Testis (tissue), 2 donors: ENCODE measurements at regions not wholly inside any gene's neighbourhood (a gene's known extent, or its start where the extent isn't known, plus 50 kb on each side); places are given as distances from the start of the nearest gene placed in this dataset.

Experiments
- DNase-seq: peaks from one replicate; pipeline ENCODE4 v3.0.0-alpha.2; 2019
- H3K27ac ChIP-seq, 2 donors: fragments of 200-600 bp; sonication (generic); one replicate each; pipeline ENCODE4 v1.5.1; 2019
- H3K27me3 ChIP-seq: fragments of 200-600 bp; sonication (generic); one replicate; pipeline ENCODE4 v1.5.1; 2019
- H3K36me3 ChIP-seq: fragments of 200-600 bp; sonication (generic); one replicate; pipeline ENCODE4 v1.5.1; 2017; ENCODE audit warnings: low read depth; ENCODE audit errors: missing control alignments
- H3K4me1 ChIP-seq: fragments of 200-600 bp; sonication (generic); one replicate; pipeline ENCODE4 v1.5.1; 2019
- H3K4me3 ChIP-seq, 2 donors: fragments of 200-600 bp; sonication (generic); one replicate each; pipeline ENCODE4 v1.5.1; 2017 to 2019
- H3K9me3 ChIP-seq: fragments of 200-600 bp; sonication (generic); one replicate; pipeline ENCODE4 v1.5.1; 2017
- CTCF ChIP-seq, 3 experiments: fragments of 450-650 bp in 2 of 3; fragments of 200-600 bp in 1 of 3; sonication (generic) in 1 of 3; IDR thresholded peaks; one replicate each; pipeline ENCODE4 v1.5.1; 2016 to 2019; ENCODE audit warnings: antibody characterized with exemption in 3 of 3, mild to moderate bottlenecking in 2 of 3, moderate library complexity in 1 of 3
- POLR2A ChIP-seq: fragments of 450-650 bp; IDR thresholded peaks from one replicate; pipeline ENCODE4 v1.6.1; 2017; ENCODE audit warnings: antibody characterized with exemption, mild to moderate bottlenecking, moderate library complexity
- WGBS, 2 donors: methylation state at CpG; one replicate each; pipeline ENCODE4 v1.1.5; 2018; 5-methylcytosine and 5-hydroxymethylcytosine counted together
- intact Hi-C: fragments of 100-400 bp; cut with DNase I; formaldehyde crosslinking; loops from one replicate; pipeline ENCODE4 v1.15.1; 2023; ENCODE audit warnings: low total_unique reads

GRCh38 chr2:64837116-64837731, 152.0 kb upstream of the SLC1A4 start:
- Histone ChIP-seq H3K36me3 (no peaks in the 10 kb centered on the region), H3K27ac (no peak overlapping the region), H3K4me3 (no peak overlapping the region), H3K9me3 (no peaks in the 10 kb centered on the region), H3K4me1 (peaks cover 3% of the 10 kb centered on the region), H3K27me3 (no peaks in the 10 kb centered on the region)
- no peak for TF ChIP-seq CTCF (IDR thresholded peaks at IDR 0.05)
- no peak for TF ChIP-seq POLR2A
- WGBS, 2 donors, result 73 to 75% methylated on average over 10 of the region's 10 CpGs
- DNase-seq, result no peak
- intact Hi-C loops, result no loop called here

- 74 to 78% methylated on average over 8 of the region's 8 CpGs for WGBS, 2 donors
- Histone ChIP-seq H3K27ac (no peak overlapping the region), H3K4me3 (no peak overlapping the region), H3K9me3 (no peaks in the 10 kb centered on the region), H3K36me3 (no peaks in the 10 kb centered on the region), H3K27me3 (no peaks in the 10 kb centered on the region), H3K4me1 (peaks cover 3% of the 10 kb centered on the region)
- intact Hi-C loops, result no loop called here
- DNase-seq, result no peak
- TF ChIP-seq CTCF (IDR thresholded peaks at IDR 0.05) (no peak), POLR2A (no peak)
These were observed 151.1 kb upstream of the SLC1A4 start for GRCh38 chr2:64837925-64838641.

GRCh38 chr2:64838817-64839216, 150.4 kb upstream of the SLC1A4 start:
- intact Hi-C loops, result no loop called here
- WGBS, 2 donors, result 63 to 87% methylated on average over 6 to 8 of the region's 8 CpGs
- H3K27me3 ChIP-seq, result no peaks in the 10 kb centered on the region

GRCh38 chr2:64839844-64840243, 149.4 kb upstream of the SLC1A4 start:
- Histone ChIP-seq H3K4me1 (peaks cover 3% of the 10 kb centered on the region), H3K9me3 (no peaks in the 10 kb centered on the region), H3K27ac (no peak overlapping the region), H3K27me3 (no peaks in the 10 kb centered on the region), H3K4me3 (no peak overlapping the region), H3K36me3 (no peaks in the 10 kb centered on the region)
- 74 to 85% methylated on average over 5 to 6 of the region's 6 CpGs for WGBS, 2 donors
- TF ChIP-seq CTCF (IDR thresholded peaks at IDR 0.05), result no peak
- no peak for TF ChIP-seq POLR2A
- no peak for DNase-seq
- intact Hi-C loops, result no loop called here

More at GRCh38 chr2:64838817-64839216, 150.4 kb upstream of the SLC1A4 start:
- no peaks in the 10 kb centered on the region for H3K9me3 ChIP-seq
- peaks cover 3% of the 10 kb centered on the region for H3K4me1 ChIP-seq
- no peak overlapping the region for H3K4me3 ChIP-seq
- no peak for DNase-seq
- no peak for TF ChIP-seq POLR2A
- TF ChIP-seq CTCF (IDR thresholded peaks at IDR 0.05), result no peak
- H3K36me3 ChIP-seq, result no peaks in the 10 kb centered on the region
- H3K27ac ChIP-seq, result no peak overlapping the region
